GM06990 (cell line): ENCODE measurements at regions not wholly inside any gene's neighbourhood (a gene's known extent, or its start where the extent isn't known, plus 50 kb on each side); places are given as distances from the start of the nearest gene placed in this dataset.

Experiments
- DNase-seq: peaks from one replicate; pipeline ENCODE4 v3.0.0-alpha.2; 2011; ENCODE audit not compliant: insufficient read length; ENCODE audit errors: extremely low read depth
- H3K27me3 ChIP-seq: replicated peaks from 2 replicates; pipeline ENCODE4 v1.6.0; 2011; ENCODE audit warnings: low read length; ENCODE audit not compliant: control insufficient read depth, insufficient read depth
- H3K36me3 ChIP-seq: 2 replicates; pipeline ENCODE4 v1.5.1; 2011; ENCODE audit warnings: low read length; ENCODE audit not compliant: control insufficient read depth, insufficient read depth
- H3K4me3 ChIP-seq: replicated peaks from 2 replicates; pipeline ENCODE4 v1.5.1; 2011; ENCODE audit warnings: low read depth, mild to moderate bottlenecking, control low read depth, low read length
- TF ChIP-seq, protein P1 (sequence below): IDR thresholded peaks from 2 replicates; pipeline ENCODE4 v1.5.1; 2011; ENCODE audit warnings: low read length, control low read depth, mild to moderate bottlenecking, inconsistent platforms; ENCODE audit not compliant: insufficient read depth, poor library complexity, severe bottlenecking

DNA sequence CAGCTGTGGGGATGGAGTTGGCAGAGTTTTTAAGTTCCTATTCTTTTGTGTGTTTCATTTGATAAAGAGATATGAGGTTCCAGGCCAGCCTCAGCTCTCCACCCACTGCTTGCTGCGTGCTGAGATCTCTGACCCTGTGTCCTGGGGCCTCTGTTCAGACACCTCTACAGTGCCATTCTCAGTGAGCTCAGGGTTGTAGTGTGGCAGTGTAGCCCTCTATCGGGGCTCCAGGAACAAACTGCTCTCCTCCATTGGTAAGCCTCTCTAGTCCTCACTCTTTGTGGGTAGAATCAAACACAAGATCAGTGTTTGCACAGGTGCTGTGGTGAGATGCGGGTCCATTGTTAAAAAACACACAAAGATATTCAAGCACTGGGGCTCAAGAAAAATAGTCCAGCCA is 386.6 kb upstream of the RPS23 start:
- TF ChIP-seq, protein P1, sequence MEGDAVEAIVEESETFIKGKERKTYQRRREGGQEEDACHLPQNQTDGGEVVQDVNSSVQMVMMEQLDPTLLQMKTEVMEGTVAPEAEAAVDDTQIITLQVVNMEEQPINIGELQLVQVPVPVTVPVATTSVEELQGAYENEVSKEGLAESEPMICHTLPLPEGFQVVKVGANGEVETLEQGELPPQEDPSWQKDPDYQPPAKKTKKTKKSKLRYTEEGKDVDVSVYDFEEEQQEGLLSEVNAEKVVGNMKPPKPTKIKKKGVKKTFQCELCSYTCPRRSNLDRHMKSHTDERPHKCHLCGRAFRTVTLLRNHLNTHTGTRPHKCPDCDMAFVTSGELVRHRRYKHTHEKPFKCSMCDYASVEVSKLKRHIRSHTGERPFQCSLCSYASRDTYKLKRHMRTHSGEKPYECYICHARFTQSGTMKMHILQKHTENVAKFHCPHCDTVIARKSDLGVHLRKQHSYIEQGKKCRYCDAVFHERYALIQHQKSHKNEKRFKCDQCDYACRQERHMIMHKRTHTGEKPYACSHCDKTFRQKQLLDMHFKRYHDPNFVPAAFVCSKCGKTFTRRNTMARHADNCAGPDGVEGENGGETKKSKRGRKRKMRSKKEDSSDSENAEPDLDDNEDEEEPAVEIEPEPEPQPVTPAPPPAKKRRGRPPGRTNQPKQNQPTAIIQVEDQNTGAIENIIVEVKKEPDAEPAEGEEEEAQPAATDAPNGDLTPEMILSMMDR, result no peak
- DNase-seq, result no peak
- H3K4me3 ChIP-seq, result no peak overlapping the region
- no peaks in the 10 kb centered on the region for H3K27me3 ChIP-seq
- H3K36me3 ChIP-seq, result no peaks in the 10 kb centered on the region

DNA sequence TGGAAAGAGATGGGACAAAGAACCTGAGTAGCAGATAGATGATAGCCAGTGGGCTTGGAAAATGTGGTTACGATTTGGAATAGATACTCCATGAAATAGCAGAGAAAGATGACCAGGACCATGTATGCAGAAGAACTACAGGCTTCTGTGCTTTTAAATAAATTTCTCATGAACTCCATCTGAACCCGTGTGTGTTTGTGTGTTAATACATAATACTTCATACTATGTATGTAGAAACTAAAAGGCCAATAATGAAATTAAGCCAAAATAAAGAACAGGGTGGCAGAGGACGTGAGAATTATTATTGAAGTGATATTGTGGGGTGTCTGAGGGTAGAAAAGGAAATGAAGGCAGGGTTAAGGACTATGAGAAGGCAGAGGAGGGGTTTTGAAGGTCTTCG is 385.1 kb upstream of the RPS23 start:
- no peaks in the 10 kb centered on the region for H3K36me3 ChIP-seq
- no peak for DNase-seq
- H3K4me3 ChIP-seq, result no peak overlapping the region
- H3K27me3 ChIP-seq, result no peaks in the 10 kb centered on the region
- TF ChIP-seq, protein P1, result no peak

DNA sequence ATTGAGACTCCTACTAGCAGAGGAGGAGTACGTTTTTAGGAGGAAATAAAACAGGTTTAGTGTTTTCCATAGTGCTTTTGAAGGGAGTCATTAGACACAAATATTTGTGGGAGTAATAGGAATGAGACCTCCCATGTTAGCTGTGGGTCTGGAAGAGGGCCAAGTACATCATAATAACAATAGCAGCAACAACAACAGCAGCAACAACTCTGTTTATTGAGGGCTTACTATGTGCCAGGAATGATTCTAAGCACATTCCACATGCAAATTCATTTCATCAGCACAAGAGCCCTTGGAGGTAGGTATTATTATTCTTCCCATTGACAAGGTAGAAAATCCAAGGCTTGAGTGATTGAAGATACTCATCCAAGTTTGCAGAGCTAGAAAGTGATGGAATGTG is 384.2 kb upstream of the RPS23 start:
- no peaks in the 10 kb centered on the region for H3K36me3 ChIP-seq
- H3K27me3 ChIP-seq, result no peaks in the 10 kb centered on the region
- DNase-seq, result no peak
- H3K4me3 ChIP-seq, result no peak overlapping the region
- TF ChIP-seq, protein P1, result no peak

DNA sequence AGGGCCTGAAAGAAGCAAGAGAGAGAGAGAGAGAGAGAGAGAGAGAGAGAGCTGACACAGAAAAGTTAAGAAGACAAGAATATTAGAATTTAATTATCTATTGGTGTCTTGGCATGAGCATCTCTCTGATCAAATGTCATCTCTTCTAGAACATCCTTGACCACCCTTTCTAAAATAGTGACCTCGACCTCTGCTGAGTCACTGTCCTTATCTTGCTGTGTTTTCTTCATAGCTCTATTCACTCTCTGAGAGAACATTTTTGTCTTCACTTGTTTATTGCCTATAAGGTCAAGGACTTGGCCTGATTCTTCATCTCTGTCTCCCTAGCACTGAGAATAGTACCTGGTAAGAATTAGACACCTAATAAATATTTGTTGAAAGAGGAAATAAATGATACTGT is 383.8 kb upstream of the RPS23 start:
- DNase-seq, result no peak
- H3K27me3 ChIP-seq, result no peaks in the 10 kb centered on the region
- no peaks in the 10 kb centered on the region for H3K36me3 ChIP-seq
- no peak overlapping the region for H3K4me3 ChIP-seq
- TF ChIP-seq, protein P1, result no peak

DNA sequence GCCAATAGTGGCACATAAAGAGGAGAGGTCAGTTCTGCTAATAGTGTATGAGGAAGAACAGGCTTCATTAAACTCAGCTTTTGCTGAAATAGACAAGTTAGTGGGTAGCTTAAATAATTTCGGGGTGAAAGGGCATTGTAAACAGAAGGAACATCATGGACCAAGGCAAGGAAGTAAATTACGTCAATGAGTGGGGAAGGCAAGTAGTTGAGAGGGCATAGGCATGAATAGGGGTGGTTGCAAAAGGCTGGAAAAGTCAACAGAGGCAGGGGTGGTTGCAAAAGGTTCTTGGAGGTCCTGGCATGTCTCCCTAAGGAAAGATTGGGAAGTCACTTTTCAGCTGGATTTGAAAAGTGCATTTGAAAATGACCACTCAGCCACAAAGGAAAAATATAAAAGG is 383.3 kb upstream of the RPS23 start:
- TF ChIP-seq, protein P1, result no peak
- no peaks in the 10 kb centered on the region for H3K36me3 ChIP-seq
- H3K27me3 ChIP-seq, result no peaks in the 10 kb centered on the region
- no peak overlapping the region for H3K4me3 ChIP-seq
- no peak for DNase-seq

DNA sequence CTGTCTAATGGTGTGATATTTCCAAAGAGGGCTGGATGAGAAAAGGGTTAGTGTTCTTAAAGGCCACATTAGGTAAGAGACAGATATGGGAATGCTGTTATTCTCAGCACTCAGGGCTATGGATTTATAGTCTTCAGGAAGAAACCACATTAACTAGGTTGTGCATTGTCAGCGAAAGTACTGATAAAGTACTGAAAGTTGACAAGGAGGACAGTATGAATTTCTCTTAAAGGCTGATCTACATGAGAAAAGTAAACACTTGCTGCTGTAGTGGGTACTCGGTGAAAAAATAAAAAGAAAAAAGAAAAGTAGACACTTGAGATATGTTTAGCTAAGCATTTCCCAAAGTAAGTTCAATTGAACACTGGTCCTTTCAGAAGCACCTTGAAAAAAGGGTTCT is 381.0 kb upstream of the RPS23 start:
- TF ChIP-seq, protein P1, result no peak
- Histone ChIP-seq H3K36me3 (no peaks in the 10 kb centered on the region), H3K27me3 (no peaks in the 10 kb centered on the region), H3K4me3 (no peak overlapping the region)
- no peak for DNase-seq
